ENCODE measurements at regions not wholly inside any gene's neighbourhood (a gene's known extent, or its start where the extent isn't known, plus 50 kb on each side); places are given as distances from the start of the nearest gene placed in this dataset.
A peak's percentile ranks its signal among the peaks of the same experiment; 100 is the strongest.
"Not testable (repeated sequence)": the region's sequence is repeated elsewhere in the genome, so short reads cannot be mapped to it uniquely, and the experiment has no call there.

GRCh38 chr12:40172879-40173278, 51.9 kb upstream of the LRRK2 start:
- Mint-ChIP-seq H3K9me3 (no peaks in the 10 kb centered on the region), H3K4me3 (no peak overlapping the region), H3K4me1 (ENCODE audit: low read depth) (peaks cover 45% of the 10 kb centered on the region), H3K27me3 (peaks cover 22% of the 10 kb centered on the region), H3K36me3 (ENCODE audit: low read depth) (no peaks in the 10 kb centered on the region), H3K27ac (no peak overlapping the region)
- intact Hi-C loops (cut with micrococcal nuclease), result no loop called here

- Mint-ChIP-seq H3K36me3 (ENCODE audit: low read depth) (no peaks in the 10 kb centered on the region), H3K9me3 (no peaks in the 10 kb centered on the region), H3K4me1 (ENCODE audit: low read depth) (peaks cover 45% of the 10 kb centered on the region), H3K27ac (no peak overlapping the region), H3K27me3 (peaks cover 14% of the 10 kb centered on the region), H3K4me3 (no peak overlapping the region)
- intact Hi-C loops (cut with micrococcal nuclease), result no loop called here
Observed at GRCh38 chr12:40171501-40171900, 53.3 kb upstream of the LRRK2 start.

- peaks cover 41% of the 10 kb centered on the region for H3K4me1 Mint-ChIP-seq (ENCODE audit: low read depth)
- H3K36me3 Mint-ChIP-seq (ENCODE audit: low read depth), result no peaks in the 10 kb centered on the region
- intact Hi-C loops (cut with micrococcal nuclease), result no loop called here
- no peaks in the 10 kb centered on the region for H3K9me3 Mint-ChIP-seq
- H3K27me3 Mint-ChIP-seq, result peaks cover 12% of the 10 kb centered on the region
- no peak overlapping the region for H3K27ac Mint-ChIP-seq
- no peak overlapping the region for H3K4me3 Mint-ChIP-seq
Observed at GRCh38 chr12:40171066-40171465, 53.7 kb upstream of the LRRK2 start.

- Mint-ChIP-seq H3K36me3 (ENCODE audit: low read depth) (no peaks in the 10 kb centered on the region), H3K4me1 (ENCODE audit: low read depth) (peaks cover 36% of the 10 kb centered on the region), H3K9me3 (no peaks in the 10 kb centered on the region), H3K27ac (no peak overlapping the region), H3K27me3 (peaks cover 9% of the 10 kb centered on the region), H3K4me3 (no peak overlapping the region)
- intact Hi-C loops (cut with micrococcal nuclease), result no loop called here
Observed at GRCh38 chr12:40170593-40170992, 54.2 kb upstream of the LRRK2 start.

GRCh38 chr12:40168868-40169267, 55.9 kb upstream of the LRRK2 start:
- Mint-ChIP-seq H3K9me3 (peaks cover 16% of the 10 kb centered on the region), H3K27me3 (peaks cover 7% of the 10 kb centered on the region), H3K4me1 (ENCODE audit: low read depth) (peaks cover 21% of the 10 kb centered on the region), H3K4me3 (no peak overlapping the region), H3K27ac (no peak overlapping the region), H3K36me3 (ENCODE audit: low read depth) (peaks cover 5% of the 10 kb centered on the region)
- intact Hi-C loops (cut with micrococcal nuclease), result no loop called here

- H3K4me3 Mint-ChIP-seq; intact Hi-C loops (cut with micrococcal nuclease): not testable (repeated sequence)
Observed at GRCh38 chr12:40168419-40168818, 56.4 kb upstream of the LRRK2 start.

GRCh38 chr12:40168001-40168400, 56.8 kb upstream of the LRRK2 start:
- Mint-ChIP-seq H3K36me3 (ENCODE audit: low read depth) (peaks cover 12% of the 10 kb centered on the region), H3K27me3 (peaks cover 9% of the 10 kb centered on the region), H3K4me3 (no peak overlapping the region), H3K4me1 (ENCODE audit: low read depth) (peaks cover 21% of the 10 kb centered on the region), H3K27ac (no peak overlapping the region), H3K9me3 (peaks cover 24% of the 10 kb centered on the region)
- intact Hi-C loops (cut with micrococcal nuclease), result no loop called here

More at GRCh38 chr12:40168419-40168818, 56.4 kb upstream of the LRRK2 start:
- Mint-ChIP-seq H3K9me3 (peaks cover 20% of the 10 kb centered on the region), H3K4me1 (ENCODE audit: low read depth) (peaks cover 21% of the 10 kb centered on the region)
- not testable (repeated sequence) for H3K27ac Mint-ChIP-seq; H3K36me3 Mint-ChIP-seq (ENCODE audit: low read depth); H3K27me3 Mint-ChIP-seq

- H3K4me1 Mint-ChIP-seq (ENCODE audit: low read depth), result peaks cover 16% of the 10 kb centered on the region
- H3K36me3 Mint-ChIP-seq (ENCODE audit: low read depth), result peaks cover 12% of the 10 kb centered on the region
- H3K9me3 Mint-ChIP-seq, result peaks cover 32% of the 10 kb centered on the region
- no peak overlapping the region for H3K27ac Mint-ChIP-seq
- no peak overlapping the region for H3K4me3 Mint-ChIP-seq
- H3K27me3 Mint-ChIP-seq, result peaks cover 11% of the 10 kb centered on the region
- intact Hi-C loops (cut with micrococcal nuclease), result no loop called here
Observed at GRCh38 chr12:40165179-40165578, 59.3 kb upstream of the SLC2A13 start.

- H3K4me1 Mint-ChIP-seq (ENCODE audit: low read depth), result peaks cover 12% of the 10 kb centered on the region
- H3K27ac Mint-ChIP-seq, result no peak overlapping the region
- H3K9me3 Mint-ChIP-seq, result peaks cover 32% of the 10 kb centered on the region
- peaks cover 12% of the 10 kb centered on the region for H3K36me3 Mint-ChIP-seq (ENCODE audit: low read depth)
- no peak overlapping the region for H3K4me3 Mint-ChIP-seq
- peaks cover 11% of the 10 kb centered on the region for H3K27me3 Mint-ChIP-seq
- intact Hi-C loops (cut with micrococcal nuclease), result no loop called here
Observed at GRCh38 chr12:40164034-40164433, 58.2 kb upstream of the SLC2A13 start.

- H3K9me3 Mint-ChIP-seq, result peaks cover 32% of the 10 kb centered on the region
- intact Hi-C loops (cut with micrococcal nuclease), result no loop called here
Observed at GRCh38 chr12:40162033-40162432, 56.2 kb upstream of the SLC2A13 start.

GRCh38 chr12:40158592-40159111, 52.8 kb upstream of the SLC2A13 start:
- H3K9me3 Mint-ChIP-seq, result peaks cover 15% of the 10 kb centered on the region
- peaks cover 4% of the 10 kb centered on the region for H3K36me3 Mint-ChIP-seq (ENCODE audit: low read depth)
- no peak overlapping the region for H3K4me3 Mint-ChIP-seq
- H3K27ac Mint-ChIP-seq, result peak overlapping the region; percentile 86
- H3K27me3 Mint-ChIP-seq, result peaks cover 20% of the 10 kb centered on the region
- intact Hi-C loops (cut with micrococcal nuclease), result loop anchor here (2.0 to 5.0 kb wide), 2 partner anchors 49 to 66 kb away; partner anchors contain the start of gene LRRK2
- H3K4me1 Mint-ChIP-seq (ENCODE audit: low read depth), result peaks cover 42% of the 10 kb centered on the region

More at GRCh38 chr12:40162033-40162432, 56.2 kb upstream of the SLC2A13 start:
- Mint-ChIP-seq H3K27ac (no peak overlapping the region), H3K4me1 (ENCODE audit: low read depth) (peaks cover 21% of the 10 kb centered on the region), H3K36me3 (ENCODE audit: low read depth) (peaks cover 12% of the 10 kb centered on the region), H3K27me3 (peaks cover 13% of the 10 kb centered on the region), H3K4me3 (no peak overlapping the region)

- Mint-ChIP-seq H3K27ac (peak overlapping the region; percentile 30), H3K4me3 (no peak overlapping the region), H3K36me3 (ENCODE audit: low read depth) (no peaks in the 10 kb centered on the region), H3K27me3 (peaks cover 20% of the 10 kb centered on the region), H3K4me1 (ENCODE audit: low read depth) (peaks cover 50% of the 10 kb centered on the region), H3K9me3 (peaks cover 7% of the 10 kb centered on the region)
- intact Hi-C loops (cut with micrococcal nuclease), result loop anchor here (5.0 kb wide), 1 partner anchor 50 kb away; no protein-coding TSS in a partner anchor
Observed at GRCh38 chr12:40157336-40157735, 51.5 kb upstream of the SLC2A13 start.

GRCh38 chr12:40156021-40156764, 50.3 kb upstream of the SLC2A13 start:
- intact Hi-C loops (cut with micrococcal nuclease), result loop anchor here (5.0 kb wide), 1 partner anchor 51 kb away; no protein-coding TSS in a partner anchor
- Mint-ChIP-seq H3K36me3 (ENCODE audit: low read depth) (no peaks in the 10 kb centered on the region), H3K27ac (no peak overlapping the region), H3K9me3 (no peaks in the 10 kb centered on the region), H3K4me1 (ENCODE audit: low read depth) (peaks cover 50% of the 10 kb centered on the region), H3K27me3 (peaks cover 21% of the 10 kb centered on the region), H3K4me3 (no peak overlapping the region)

All from dendritic cell treated with granulocyte-macrophage colony-stimulating factor and Interleukin-4, amounts not matched to agents 40 ng/mL and 50 ng/mL, for 4 days (primary cell).